ENCODE measurements at regions not wholly inside any gene's neighbourhood (a gene's known extent, or its start where the extent isn't known, plus 50 kb on each side); places are given as distances from the start of the nearest gene placed in this dataset.

GRCh38 chr3:153245661-153246060, 83.6 kb downstream of the RAP2B start:
- TF ChIP-seq CTCF (IDR thresholded peaks at IDR 0.05; ENCODE audit: low read depth, low read length) (no peak), EZH2phosphoT487 (IDR thresholded peaks at IDR 0.05; ENCODE audit: low read depth) (no peak)
